ENCODE measurements at regions not wholly inside any gene's neighbourhood (a gene's known extent, or its start where the extent isn't known, plus 50 kb on each side); places are given as distances from the start of the nearest gene placed in this dataset.

GRCh38 chr11:42661942-42662341 is 649.9 kb upstream of the API5 start:
- no peaks in the 10 kb centered on the region for H3K27me3 ChIP-seq

GRCh38 chr11:42669248-42669976 is 642.4 kb upstream of the API5 start:
- H3K9me3 ChIP-seq, result no peaks in the 10 kb centered on the region

More at GRCh38 chr11:42661942-42662341, 649.9 kb upstream of the API5 start:
- TF ChIP-seq POLR2AphosphoS5 (IDR thresholded peaks at IDR 0.05), result no peak
- no peak for TF ChIP-seq CTCF (IDR thresholded peaks at IDR 0.05)
- TF ChIP-seq EP300 (IDR thresholded peaks at IDR 0.05; ENCODE audit: low read depth), result no peak
- no peak for TF ChIP-seq POLR2A (IDR thresholded peaks at IDR 0.05)
- no peaks in the 10 kb centered on the region for H3K9me3 ChIP-seq
- in situ Hi-C loops (cut with MboI; ENCODE audit: low pct_ligation_motif_present in 1 of 4, low pct_unique_long_range_greater_than_20kb in 1 of 4, low sequenced_read_pairs in 3 of 4), result no loop called here
- 11 to 53% methylated on average over 1 to 2 of the region's 2 CpGs for WGBS, 2 donors (ENCODE audit: low coverage in 1 of 2)
- H3K4me1 ChIP-seq, result no peaks in the 10 kb centered on the region
- no peak for DNase-seq
- no peak overlapping the region for H3K4me3 ChIP-seq
- no peak overlapping the region for H3K27ac ChIP-seq
- intact Hi-C loops (cut with DNase I; ENCODE audit: low total_unique reads), result no loop called here
- no peaks in the 10 kb centered on the region for H3K36me3 ChIP-seq

GRCh38 chr11:42674436-42674835 is 637.4 kb upstream of the API5 start:
- Histone ChIP-seq H3K36me3 (no peaks in the 10 kb centered on the region), H3K27ac (no peak overlapping the region), H3K4me1 (no peaks in the 10 kb centered on the region), H3K4me3 (no peak overlapping the region), H3K27me3 (no peaks in the 10 kb centered on the region), H3K9me3 (no peaks in the 10 kb centered on the region)
- DNase-seq, result no peak
- in situ Hi-C loops (cut with MboI; ENCODE audit: low pct_ligation_motif_present in 1 of 4, low pct_unique_long_range_greater_than_20kb in 1 of 4, low sequenced_read_pairs in 3 of 4), result no loop called here
- TF ChIP-seq POLR2A (IDR thresholded peaks at IDR 0.05) (no peak), POLR2AphosphoS5 (IDR thresholded peaks at IDR 0.05) (no peak), CTCF (IDR thresholded peaks at IDR 0.05) (no peak), EP300 (IDR thresholded peaks at IDR 0.05; ENCODE audit: low read depth) (no peak)
- WGBS, 2 donors (ENCODE audit: low coverage in 1 of 2), result 56 to 63% methylated on average over 2 of the region's 2 CpGs
- intact Hi-C loops (cut with DNase I; ENCODE audit: low total_unique reads), result no loop called here

More at GRCh38 chr11:42669248-42669976, 642.4 kb upstream of the API5 start:
- H3K4me3 ChIP-seq, result no peak overlapping the region
- H3K36me3 ChIP-seq, result no peaks in the 10 kb centered on the region
- in situ Hi-C loops (cut with MboI; ENCODE audit: low pct_ligation_motif_present in 1 of 4, low pct_unique_long_range_greater_than_20kb in 1 of 4, low sequenced_read_pairs in 3 of 4) (no loop called here), intact Hi-C loops (cut with DNase I; ENCODE audit: low total_unique reads) (no loop called here)
- no peaks in the 10 kb centered on the region for H3K4me1 ChIP-seq
- H3K27ac ChIP-seq, result no peak overlapping the region
- no peak for DNase-seq
- WGBS, 2 donors (ENCODE audit: low coverage in 1 of 2), result 63 to 71% methylated on average over 5 to 7 of the region's 7 CpGs
- H3K27me3 ChIP-seq, result no peaks in the 10 kb centered on the region
- TF ChIP-seq POLR2AphosphoS5 (IDR thresholded peaks at IDR 0.05) (no peak), EP300 (IDR thresholded peaks at IDR 0.05; ENCODE audit: low read depth) (no peak), POLR2A (IDR thresholded peaks at IDR 0.05) (no peak), CTCF (IDR thresholded peaks at IDR 0.05) (no peak)

GRCh38 chr11:42707541-42707940 is 604.3 kb upstream of the API5 start:
- intact Hi-C loops (cut with DNase I; ENCODE audit: low total_unique reads), result loop anchor here (5.0 kb wide), 1 partner anchor 725 kb away; no protein-coding TSS in a partner anchor
- no peak overlapping the region for H3K4me3 ChIP-seq
- DNase-seq, result no peak
- TF ChIP-seq POLR2A (IDR thresholded peaks at IDR 0.05), result no peak
- H3K27ac ChIP-seq, result no peak overlapping the region
- no peaks in the 10 kb centered on the region for H3K4me1 ChIP-seq
- H3K27me3 ChIP-seq, result no peaks in the 10 kb centered on the region
- WGBS, 2 donors (ENCODE audit: low coverage in 1 of 2), result 96% methylated on average over 2 of the region's 2 CpGs; no CpG with 5 or more reads in 1 of the 2 donors
- in situ Hi-C loops (cut with MboI; ENCODE audit: low pct_ligation_motif_present in 1 of 4, low pct_unique_long_range_greater_than_20kb in 1 of 4, low sequenced_read_pairs in 3 of 4), result no loop called here
- H3K36me3 ChIP-seq, result no peaks in the 10 kb centered on the region
- H3K9me3 ChIP-seq, result no peaks in the 10 kb centered on the region

Data from transverse colon (tissue), 4 donors.